ENCODE measurements at regions not wholly inside any gene's neighbourhood (a gene's known extent, or its start where the extent isn't known, plus 50 kb on each side); places are given as distances from the start of the nearest gene placed in this dataset.

DNA sequence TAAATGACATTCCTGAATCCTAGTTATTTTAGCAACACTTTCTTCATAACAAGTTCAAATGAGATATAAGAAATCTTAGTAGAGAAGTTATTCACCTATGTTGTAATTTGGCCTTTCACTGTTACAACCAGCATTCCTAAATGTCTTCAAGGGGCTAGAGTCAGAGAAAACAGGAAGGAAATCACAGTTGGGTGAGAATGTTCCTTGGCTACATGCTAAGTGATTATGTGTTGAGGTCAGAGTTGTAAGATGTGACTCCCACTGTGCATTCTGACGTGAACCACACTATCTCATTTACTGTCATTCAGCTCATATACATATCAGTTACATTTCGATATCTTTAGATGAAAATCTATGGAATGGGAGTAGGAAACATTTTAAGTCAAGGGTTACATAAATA lies 51.0 kb upstream of the MLIP start:
- no peak for DNase-seq

Data from NCI-H187 treated with DMSO at 0.1 percent for 48 hours (cell line).